Esophagus muscularis mucosa (tissue), 4 donors: ENCODE measurements at regions not wholly inside any gene's neighbourhood (a gene's known extent, or its start where the extent isn't known, plus 50 kb on each side); places are given as distances from the start of the nearest gene placed in this dataset.

ENCODE experiments used
- DNase-seq: peaks from one replicate; pipeline ENCODE4 v3.0.0-alpha.2; 2017; ENCODE audit errors: extremely low spot score
- H3K27ac ChIP-seq, 4 donors: fragments of 200-600 bp; sonication (generic); replicated peaks in 1 of 4; 1 replicate in 3 of 4; 2 replicates in 1 of 4; pipeline ENCODE4 v1.5.1; 2016 to 2019; ENCODE audit warnings: mild to moderate bottlenecking in 1 of 4
- H3K27me3 ChIP-seq, 4 donors: fragments of 200-600 bp; sonication (generic); one replicate each; pipeline versions ENCODE4 v1.5.1 to v1.6.0; 2016 to 2019
- H3K36me3 ChIP-seq, 4 donors: fragments of 200-600 bp; sonication (generic); one replicate each; pipeline ENCODE4 v1.5.1; 2016 to 2019
- H3K4me1 ChIP-seq, 4 donors: fragments of 200-600 bp; sonication (generic); one replicate each; pipeline ENCODE4 v1.5.1; 2016 to 2019
- H3K4me3 ChIP-seq, 4 donors: fragments of 200-600 bp; sonication (generic); 1 replicate in 2 of 4; 2 replicates in 2 of 4; pipeline ENCODE4 v1.5.1; 2016 to 2019; ENCODE audit warnings: mild to moderate bottlenecking in 4 of 4, moderate library complexity in 1 of 4
- H3K9me3 ChIP-seq, 4 donors: fragments of 200-600 bp; sonication (generic); 1 replicate in 3 of 4; 2 replicates in 1 of 4; pipeline ENCODE4 v1.5.1; 2016 to 2019
- EP300 ChIP-seq: sonication (generic); formaldehyde crosslinking; IDR thresholded peaks from one replicate; pipeline ENCODE4 v1.6.1; 2017; ENCODE audit warnings: antibody characterized with exemption
- POLR2A ChIP-seq: fragments of 450-650 bp; IDR thresholded peaks from one replicate; pipeline ENCODE4 v1.6.1; 2017; ENCODE audit warnings: antibody characterized with exemption, moderate library complexity, mild to moderate bottlenecking, low read depth
- POLR2AphosphoS5 ChIP-seq, 2 donors: sonication (generic); formaldehyde crosslinking; IDR thresholded peaks; one replicate each; pipeline ENCODE4 v1.6.1; 2017; ENCODE audit warnings: antibody characterized with exemption in 2 of 2
- WGBS: methylation state at CpG from one replicate; pipeline ENCODE4 v1.1.5; 2018; 5-methylcytosine and 5-hydroxymethylcytosine counted together
- intact Hi-C: fragments of 100-400 bp; cut with DNase I; formaldehyde crosslinking; loops from one replicate; pipeline ENCODE4 v1.15.1; 2023
- TF ChIP-seq, protein P1 (sequence below), 3 experiments: fragments of 200-600 bp in 2 of 3; fragments of 450-650 bp in 1 of 3; sonication (generic) in 2 of 3; IDR thresholded peaks; one replicate each; pipeline ENCODE4 v1.5.1; 2017 to 2019; ENCODE audit warnings: antibody characterized with exemption in 3 of 3, mild to moderate bottlenecking in 2 of 3, moderate library complexity in 1 of 3

DNA sequence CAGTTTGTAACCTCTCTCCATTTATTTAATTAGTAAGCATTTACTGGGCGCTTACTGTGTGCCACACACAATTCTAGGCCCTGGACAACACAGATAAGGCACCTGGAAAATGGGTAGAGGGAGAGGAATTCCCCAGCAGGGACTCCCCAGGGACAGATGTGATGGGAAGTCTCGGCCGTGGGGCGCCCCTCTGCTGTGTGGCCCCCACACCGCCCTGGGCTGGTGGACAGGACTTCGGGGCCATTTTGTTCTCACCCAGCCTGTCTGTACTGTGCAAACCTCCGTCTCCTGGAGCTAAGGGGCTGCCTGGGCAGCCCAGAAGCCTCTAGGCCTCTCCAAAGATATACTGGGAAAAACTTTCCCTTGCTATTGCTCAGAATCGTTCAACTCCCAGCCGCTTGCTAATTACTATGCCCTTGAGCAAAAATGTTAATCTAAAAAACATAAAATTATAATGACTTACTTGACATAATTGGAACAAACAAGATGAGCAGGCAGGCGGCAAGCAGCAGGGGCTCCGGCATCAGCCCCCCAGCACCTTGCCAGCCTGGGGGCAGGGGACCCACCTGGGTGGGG lies 64.4 kb upstream of the NCOR2 start:
- no peaks in the 10 kb centered on the region for H3K36me3 ChIP-seq
- no peak for DNase-seq
- 90% methylated on average over 9 of the region's 11 CpGs for WGBS
- TF ChIP-seq, protein P1, sequence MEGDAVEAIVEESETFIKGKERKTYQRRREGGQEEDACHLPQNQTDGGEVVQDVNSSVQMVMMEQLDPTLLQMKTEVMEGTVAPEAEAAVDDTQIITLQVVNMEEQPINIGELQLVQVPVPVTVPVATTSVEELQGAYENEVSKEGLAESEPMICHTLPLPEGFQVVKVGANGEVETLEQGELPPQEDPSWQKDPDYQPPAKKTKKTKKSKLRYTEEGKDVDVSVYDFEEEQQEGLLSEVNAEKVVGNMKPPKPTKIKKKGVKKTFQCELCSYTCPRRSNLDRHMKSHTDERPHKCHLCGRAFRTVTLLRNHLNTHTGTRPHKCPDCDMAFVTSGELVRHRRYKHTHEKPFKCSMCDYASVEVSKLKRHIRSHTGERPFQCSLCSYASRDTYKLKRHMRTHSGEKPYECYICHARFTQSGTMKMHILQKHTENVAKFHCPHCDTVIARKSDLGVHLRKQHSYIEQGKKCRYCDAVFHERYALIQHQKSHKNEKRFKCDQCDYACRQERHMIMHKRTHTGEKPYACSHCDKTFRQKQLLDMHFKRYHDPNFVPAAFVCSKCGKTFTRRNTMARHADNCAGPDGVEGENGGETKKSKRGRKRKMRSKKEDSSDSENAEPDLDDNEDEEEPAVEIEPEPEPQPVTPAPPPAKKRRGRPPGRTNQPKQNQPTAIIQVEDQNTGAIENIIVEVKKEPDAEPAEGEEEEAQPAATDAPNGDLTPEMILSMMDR (IDR thresholded peaks at IDR 0.05), result no peak
- no peak for TF ChIP-seq POLR2A
- intact Hi-C loops, result no loop called here
- H3K9me3 ChIP-seq, result no peaks in the 10 kb centered on the region
- H3K4me1 ChIP-seq, result peaks cover 18 to 31% (median 23%) of the 10 kb centered on the region in 4 donors
- no peak overlapping the region for H3K4me3 ChIP-seq
- no peak overlapping the region for H3K27ac ChIP-seq
- H3K27me3 ChIP-seq, result no peaks in the 10 kb centered on the region

DNA sequence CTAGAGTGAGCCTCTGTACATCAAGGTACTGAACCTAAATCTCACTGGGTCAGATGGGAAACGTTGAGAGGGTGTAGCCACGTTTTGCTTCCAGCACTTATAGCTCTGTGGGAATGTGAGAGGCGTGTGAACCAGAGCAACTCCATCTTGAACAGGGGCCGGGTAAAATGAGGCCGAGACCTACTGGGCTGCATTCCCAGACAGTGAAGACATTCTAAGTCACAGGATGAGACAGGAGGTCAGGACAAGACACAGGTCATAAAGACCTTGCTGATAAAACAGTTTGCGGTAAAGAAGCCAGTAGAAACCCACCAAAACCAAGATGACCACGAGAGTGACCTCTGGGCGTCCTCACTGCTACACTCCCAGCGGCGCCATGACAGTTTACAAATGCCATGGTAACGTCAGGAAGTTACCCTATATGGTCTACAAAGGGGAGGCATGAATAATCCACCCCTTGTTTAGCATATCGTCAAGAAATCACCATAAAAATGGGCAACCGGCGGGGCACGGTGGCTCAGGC lies 63.4 kb upstream of the NCOR2 start:
- Histone ChIP-seq H3K4me3 (no peak overlapping the region), H3K4me1 (peaks cover 21 to 32% (median 24%) of the 10 kb centered on the region in 4 donors), H3K36me3 (no peaks in the 10 kb centered on the region), H3K9me3 (no peaks in the 10 kb centered on the region), H3K27ac (no peak overlapping the region), H3K27me3 (no peaks in the 10 kb centered on the region)
- DNase-seq, result no peak
- WGBS, result 92% methylated on average over 15 of the region's 15 CpGs
- intact Hi-C loops, result no loop called here
- TF ChIP-seq POLR2AphosphoS5 (IDR thresholded peaks at IDR 0.05), result no peak
- no peak for TF ChIP-seq POLR2A
- TF ChIP-seq, protein P1 (IDR thresholded peaks at IDR 0.05), result no peak
- TF ChIP-seq EP300, result no peak

DNA sequence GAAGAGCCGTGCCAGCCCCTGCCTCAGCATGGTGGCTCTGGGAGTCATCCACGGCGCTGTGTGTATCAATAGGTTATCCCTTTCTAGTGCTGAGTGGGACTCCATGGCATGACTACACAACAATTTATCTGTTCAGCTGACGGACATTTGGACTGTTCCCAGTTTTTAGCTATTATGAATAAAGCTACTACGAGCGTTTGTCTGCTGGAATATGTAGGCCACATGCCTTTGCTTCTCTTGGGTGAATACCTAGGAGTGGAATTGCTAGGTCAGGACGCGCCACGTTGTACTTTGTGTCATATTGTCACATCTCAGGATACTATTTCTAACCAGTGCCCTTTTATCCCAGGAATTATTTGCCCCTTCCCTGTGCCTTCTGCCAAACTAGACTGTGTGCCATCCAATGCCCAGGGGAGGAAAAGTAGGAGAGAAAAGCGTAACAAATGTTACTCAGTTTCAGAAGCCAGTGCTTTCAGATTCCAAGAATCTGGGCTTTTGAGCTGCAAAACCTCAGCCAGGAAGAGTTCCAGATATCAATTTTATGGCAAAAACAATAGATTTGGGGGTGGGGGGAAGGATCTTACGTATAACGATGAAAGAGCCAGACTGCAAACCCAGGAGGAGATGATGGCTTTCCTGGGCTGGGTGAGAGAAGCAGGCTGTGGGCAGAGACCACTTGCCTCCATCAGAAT lies 62.5 kb upstream of the NCOR2 start:
- no peak overlapping the region for H3K27ac ChIP-seq

DNA sequence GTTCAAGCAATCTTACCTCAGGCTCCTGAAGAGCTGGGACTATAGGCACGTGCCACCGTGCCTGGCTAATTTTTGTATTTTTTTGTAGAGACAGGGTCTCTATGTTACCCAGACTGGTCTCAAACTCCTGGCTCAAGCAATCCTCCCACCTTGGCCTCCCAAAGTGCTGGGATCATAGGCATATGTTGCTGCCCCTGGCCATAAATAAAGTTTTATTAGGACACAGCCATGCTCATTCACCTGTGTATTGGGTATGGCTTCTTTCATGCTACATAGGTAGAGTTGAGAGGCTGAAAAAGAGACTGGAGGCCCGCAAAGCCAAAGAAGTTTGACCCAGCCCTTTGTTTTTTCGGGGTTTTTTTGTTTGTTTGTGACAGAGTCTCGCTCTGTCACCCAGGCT lies 61.7 kb upstream of the NCOR2 start:
- 95% methylated on average over 5 of the region's 5 CpGs for WGBS
- no peak overlapping the region for H3K27ac ChIP-seq

More for the DNA sequence above, 62.5 kb upstream of the NCOR2 start:
- intact Hi-C loops, result no loop called here
- Histone ChIP-seq H3K9me3 (no peaks in the 10 kb centered on the region), H3K27me3 (no peaks in the 10 kb centered on the region), H3K4me3 (no peak overlapping the region), H3K36me3 (no peaks in the 10 kb centered on the region), H3K4me1 (peaks cover 26 to 41% (median 32%) of the 10 kb centered on the region in 4 donors)
- WGBS, result 82% methylated on average over 12 of the region's 12 CpGs
- no peak for TF ChIP-seq POLR2A
- no peak for TF ChIP-seq POLR2AphosphoS5 (IDR thresholded peaks at IDR 0.05)
- TF ChIP-seq, protein P1 (IDR thresholded peaks at IDR 0.05), result no peak
- no peak for TF ChIP-seq EP300
- no peak for DNase-seq

More for the DNA sequence above, 61.7 kb upstream of the NCOR2 start:
- no peaks in the 10 kb centered on the region for H3K9me3 ChIP-seq
- H3K27me3 ChIP-seq, result no peaks in the 10 kb centered on the region
- H3K4me3 ChIP-seq, result no peak overlapping the region
- H3K4me1 ChIP-seq, result peaks cover 26 to 43% (median 37%) of the 10 kb centered on the region in 4 donors
- intact Hi-C loops, result no loop called here
- no peaks in the 10 kb centered on the region for H3K36me3 ChIP-seq
- TF ChIP-seq POLR2A, result no peak
- no peak for TF ChIP-seq EP300
- TF ChIP-seq, protein P1 (IDR thresholded peaks at IDR 0.05), result no peak
- no peak for TF ChIP-seq POLR2AphosphoS5 (IDR thresholded peaks at IDR 0.05)
- DNase-seq, result no peak
